ENCODE measurements at regions not wholly inside any gene's neighbourhood (a gene's known extent, or its start where the extent isn't known, plus 50 kb on each side); places are given as distances from the start of the nearest gene placed in this dataset.

DNA sequence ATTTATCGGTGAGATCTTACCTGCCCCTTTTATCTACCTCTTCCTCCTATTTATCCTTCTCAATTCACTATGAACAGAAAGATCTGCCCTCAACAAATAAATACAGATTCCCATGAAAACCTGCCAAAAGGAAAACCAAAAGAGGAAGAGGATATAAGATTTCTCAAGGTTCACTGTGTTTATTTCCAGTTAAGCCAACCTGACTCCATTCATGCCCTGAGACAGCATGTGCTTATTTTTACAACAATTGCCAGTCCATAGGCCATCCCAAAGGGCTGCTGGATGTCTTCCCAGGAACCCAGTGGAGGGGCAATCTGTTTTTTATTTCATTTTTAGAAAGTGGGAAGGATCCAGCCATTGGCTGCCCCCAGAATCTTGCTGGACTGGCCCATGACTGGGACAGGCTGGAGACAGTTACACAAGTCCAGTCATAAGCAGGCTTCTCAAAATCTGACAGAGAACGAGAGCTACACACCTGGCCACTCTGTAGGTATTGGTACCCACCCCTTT is 209.1 kb downstream of the IRS2 start:
- Mint-ChIP-seq H3K27me3 (peaks cover 1 to 2% of the 10 kb centered on the region in 2 donors), H3K27ac (no peak overlapping the region), H3K36me3 (no peaks in the 10 kb centered on the region), H3K4me1 (no peaks in the 10 kb centered on the region), H3K4me3 (no peak overlapping the region), H3K9me3 (peaks cover 0 to 1% (median 0%) of the 10 kb centered on the region in 8 donors)
- POLR2A ChIA-PET (ENCODE audit: partially characterized antibody) = no interaction called here
- intact Hi-C loops (cut with micrococcal nuclease) = no loop called here
- DNase-seq = no peak
- Histone ChIP-seq H3K4me1 (ENCODE audit: insufficient read depth, low read length) (no peaks in the 10 kb centered on the region), H3K27ac (ENCODE audit: low read depth, low read length) (no peak overlapping the region), H3K27me3 (ENCODE audit: insufficient read depth, low read length) (no peaks in the 10 kb centered on the region), H3K36me3 (ENCODE audit: insufficient read depth, low read length) (no peaks in the 10 kb centered on the region), H3K4me3 (ENCODE audit: low read length in 2 of 2) (no peak overlapping the region), H3K9me3 (ENCODE audit: control insufficient read depth in 1 of 2, low read length in 2 of 2) (no peaks in the 10 kb centered on the region)
- CTCF ChIA-PET (ENCODE audit: partially characterized antibody) = no interaction called here

DNA sequence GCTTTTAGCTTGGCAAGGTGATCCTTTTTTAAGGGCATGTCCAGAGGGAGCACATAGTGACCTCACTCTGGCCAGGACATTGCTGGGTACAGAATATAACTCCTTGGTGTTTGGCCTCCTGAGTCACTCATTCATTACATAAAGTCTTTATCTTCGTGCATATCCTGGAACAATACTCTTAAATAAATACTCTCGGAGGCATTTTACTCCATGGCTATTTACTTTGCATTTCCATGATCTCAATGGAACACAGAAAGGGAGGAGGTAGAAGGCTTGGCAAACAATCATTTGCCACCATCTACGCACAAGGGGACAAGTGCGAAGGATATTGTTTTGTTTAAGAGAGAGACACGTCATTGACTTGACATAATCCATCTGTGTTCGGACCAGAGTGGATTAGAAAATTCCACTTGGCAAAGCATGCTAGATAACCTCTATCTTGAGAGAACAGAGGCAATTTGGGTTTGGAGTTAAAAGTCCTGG is 210.0 kb downstream of the IRS2 start:
- peaks cover 1 to 2% of the 10 kb centered on the region in 2 donors for H3K27me3 Mint-ChIP-seq
- H3K9me3 Mint-ChIP-seq = peaks cover 0 to 1% (median 0%) of the 10 kb centered on the region in 8 donors
- peak overlapping the region in 1 of 7 donors; percentile 42 for H3K27ac Mint-ChIP-seq
- no peak for DNase-seq
- ChIA-PET POLR2A (ENCODE audit: partially characterized antibody) (no interaction called here), CTCF (ENCODE audit: partially characterized antibody) (no interaction called here)
- H3K9me3 ChIP-seq (ENCODE audit: control insufficient read depth in 1 of 2, low read length in 2 of 2) = no peaks in the 10 kb centered on the region
- intact Hi-C loops (cut with micrococcal nuclease) = no loop called here
- no peak overlapping the region for H3K4me3 ChIP-seq (ENCODE audit: low read length in 2 of 2)
- H3K27me3 ChIP-seq (ENCODE audit: insufficient read depth, low read length) = no peaks in the 10 kb centered on the region
- H3K4me1 Mint-ChIP-seq = peaks cover 0 to under 1% (median 0%) of the 10 kb centered on the region in 4 donors
- H3K4me1 ChIP-seq (ENCODE audit: insufficient read depth, low read length) = no peaks in the 10 kb centered on the region
- no peaks in the 10 kb centered on the region for H3K36me3 ChIP-seq (ENCODE audit: insufficient read depth, low read length)
- H3K36me3 Mint-ChIP-seq = no peaks in the 10 kb centered on the region
- no peak overlapping the region for H3K4me3 Mint-ChIP-seq
- no peak overlapping the region for H3K27ac ChIP-seq (ENCODE audit: low read depth, low read length)

DNA sequence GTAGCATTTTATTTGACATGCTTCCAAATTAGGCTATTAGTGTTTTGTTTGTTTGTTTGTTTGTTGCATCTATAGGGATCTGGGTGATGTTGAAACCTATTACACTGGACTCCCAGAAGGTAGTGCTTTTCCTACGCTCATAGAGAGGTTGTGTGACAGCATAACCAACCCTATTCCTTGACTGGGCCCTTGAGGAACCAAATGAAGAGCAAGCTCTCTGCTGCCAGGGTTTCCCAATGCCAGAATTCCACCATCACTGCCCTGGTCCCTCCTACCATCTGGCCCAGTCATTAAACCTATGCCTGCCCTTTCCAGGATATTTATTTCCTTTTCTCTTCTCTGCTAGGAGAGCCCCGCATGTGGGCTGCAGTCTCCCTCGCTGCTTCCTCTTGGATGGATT is 210.6 kb downstream of the IRS2 start:
- Histone ChIP-seq H3K27ac (ENCODE audit: low read depth, low read length) (no peak overlapping the region), H3K9me3 (ENCODE audit: control insufficient read depth in 1 of 2, low read length in 2 of 2) (no peaks in the 10 kb centered on the region), H3K4me1 (ENCODE audit: insufficient read depth, low read length) (peaks cover under 1% of the 10 kb centered on the region), H3K36me3 (ENCODE audit: insufficient read depth, low read length) (no peaks in the 10 kb centered on the region), H3K4me3 (ENCODE audit: low read length in 2 of 2) (no peak overlapping the region), H3K27me3 (ENCODE audit: insufficient read depth, low read length) (no peaks in the 10 kb centered on the region)
- DNase-seq = no peak
- Mint-ChIP-seq H3K4me3 (no peak overlapping the region), H3K27me3 (peaks cover 1 to 2% of the 10 kb centered on the region in 2 donors), H3K27ac (peak overlapping the region in 1 of 7 donors; percentile 42), H3K4me1 (peaks cover 2 to 6% (median 4%) of the 10 kb centered on the region in 4 donors), H3K9me3 (peaks cover 0 to 1% (median 0%) of the 10 kb centered on the region in 8 donors), H3K36me3 (no peaks in the 10 kb centered on the region)
- ChIA-PET POLR2A (ENCODE audit: partially characterized antibody) (no interaction called here), CTCF (ENCODE audit: partially characterized antibody) (no interaction called here)
- intact Hi-C loops (cut with micrococcal nuclease) = no loop called here

DNA sequence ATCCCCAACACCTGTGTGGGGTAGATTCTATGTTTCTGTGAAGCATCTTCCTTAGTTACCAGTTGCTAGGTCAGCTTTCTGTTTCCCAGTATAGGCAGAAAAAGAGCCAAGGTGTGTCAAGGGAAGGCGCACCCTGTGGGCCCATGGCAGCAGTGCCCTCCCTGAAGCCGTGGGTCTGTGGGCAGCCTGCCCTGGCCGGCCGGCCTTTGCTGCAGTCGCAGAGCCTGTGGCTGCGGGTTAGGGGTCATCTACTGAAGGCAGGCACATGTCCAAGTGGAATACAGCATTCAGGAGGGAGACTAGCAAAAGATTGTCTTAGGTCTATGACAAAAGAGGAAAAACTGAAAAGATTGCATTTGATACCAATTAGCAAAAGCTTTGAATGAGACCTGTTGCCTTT is 214.0 kb downstream of the IRS2 start:
- Histone ChIP-seq H3K9me3 (ENCODE audit: control insufficient read depth in 1 of 2, low read length in 2 of 2) (no peaks in the 10 kb centered on the region), H3K4me3 (ENCODE audit: low read length in 2 of 2) (no peak overlapping the region), H3K4me1 (ENCODE audit: insufficient read depth, low read length) (peaks cover 14% of the 10 kb centered on the region), H3K27ac (ENCODE audit: low read depth, low read length) (no peak overlapping the region), H3K27me3 (ENCODE audit: insufficient read depth, low read length) (no peaks in the 10 kb centered on the region), H3K36me3 (ENCODE audit: insufficient read depth, low read length) (no peaks in the 10 kb centered on the region)
- POLR2A ChIA-PET (ENCODE audit: partially characterized antibody) = interaction anchor here (0.6 kb wide), 1 partner anchor 565 kb away, joined by 3 read pairs; no protein-coding TSS in a partner anchor
- H3K36me3 Mint-ChIP-seq = no peaks in the 10 kb centered on the region
- CTCF ChIA-PET (ENCODE audit: partially characterized antibody) = no interaction called here
- intact Hi-C loops (cut with micrococcal nuclease) = no loop called here
- H3K27me3 Mint-ChIP-seq = no peaks in the 10 kb centered on the region
- H3K27ac Mint-ChIP-seq = no peak overlapping the region
- no peaks in the 10 kb centered on the region for H3K9me3 Mint-ChIP-seq
- H3K4me3 Mint-ChIP-seq = no peak overlapping the region
- peaks cover 10 to 18% (median 15%) of the 10 kb centered on the region in 4 donors for H3K4me1 Mint-ChIP-seq
- DNase-seq = no peak

DNA sequence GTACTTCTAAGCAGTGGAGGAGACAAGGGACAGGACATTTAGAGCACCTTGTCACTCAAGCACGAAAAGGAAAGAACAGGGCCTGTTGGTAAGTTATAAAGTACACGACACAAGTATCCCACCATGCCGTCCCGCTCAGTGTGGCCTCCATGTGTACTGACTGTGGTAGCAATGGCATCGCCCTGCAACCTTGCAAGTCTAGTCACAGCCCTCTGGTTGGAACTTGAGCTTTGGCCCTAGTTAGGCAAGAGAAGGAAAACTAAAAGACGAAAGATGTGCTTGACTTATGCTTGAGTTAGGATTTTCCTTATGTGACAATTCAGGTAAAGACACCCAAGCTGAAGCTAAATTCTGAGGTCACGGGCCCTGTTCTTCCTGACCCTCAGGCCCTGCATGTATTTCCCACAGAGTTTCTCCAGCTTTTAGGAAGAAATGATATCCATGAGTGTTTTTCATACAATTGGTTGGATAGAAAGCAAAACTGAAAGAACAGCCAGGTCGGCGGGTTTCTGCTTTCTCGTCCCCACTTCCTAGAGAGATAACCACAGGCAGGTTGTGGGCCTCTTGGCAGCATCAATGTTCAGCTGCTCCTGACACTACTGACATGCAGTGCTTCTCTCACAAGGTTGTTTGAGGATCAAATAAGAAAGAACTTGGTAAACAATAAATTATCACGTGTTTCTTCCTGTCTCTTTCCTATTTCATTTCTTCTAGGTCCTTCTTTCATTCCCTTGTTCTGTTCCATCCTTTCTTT is 216.2 kb downstream of the IRS2 start:
- Mint-ChIP-seq H3K27ac (peak overlapping the region; percentile 19 to 92 (median 80)), H3K36me3 (no peaks in the 10 kb centered on the region), H3K27me3 (no peaks in the 10 kb centered on the region), H3K4me3 (peak overlapping the region; percentile 15 to 83 (median 64)), H3K4me1 (peaks cover 10 to 18% (median 15%) of the 10 kb centered on the region in 4 donors), H3K9me3 (no peaks in the 10 kb centered on the region)
- Histone ChIP-seq H3K27me3 (ENCODE audit: insufficient read depth, low read length) (no peaks in the 10 kb centered on the region), H3K36me3 (ENCODE audit: insufficient read depth, low read length) (no peaks in the 10 kb centered on the region), H3K4me1 (ENCODE audit: insufficient read depth, low read length) (peaks cover 14% of the 10 kb centered on the region), H3K4me3 (ENCODE audit: low read length in 2 of 2) (peak overlapping the region in 1 of 2 donors; percentile 22), H3K9me3 (ENCODE audit: control insufficient read depth in 1 of 2, low read length in 2 of 2) (no peaks in the 10 kb centered on the region), H3K27ac (ENCODE audit: low read depth, low read length) (no peak overlapping the region)
- ChIA-PET POLR2A (ENCODE audit: partially characterized antibody) (interaction anchor here (0.8 to 1.6 kb wide), 2 partner anchors 9 to 209 kb away, joined by 3 to 4 read pairs; no protein-coding TSS in a partner anchor), CTCF (ENCODE audit: partially characterized antibody) (interaction anchor here (1.2 to 1.7 kb wide), 2 partner anchors 215 to 220 kb away, joined by 3 to 8 read pairs; no protein-coding TSS in a partner anchor)
- intact Hi-C loops (cut with micrococcal nuclease) = no loop called here
- peak; percentile 43 to 54 (median 48) for DNase-seq

DNA sequence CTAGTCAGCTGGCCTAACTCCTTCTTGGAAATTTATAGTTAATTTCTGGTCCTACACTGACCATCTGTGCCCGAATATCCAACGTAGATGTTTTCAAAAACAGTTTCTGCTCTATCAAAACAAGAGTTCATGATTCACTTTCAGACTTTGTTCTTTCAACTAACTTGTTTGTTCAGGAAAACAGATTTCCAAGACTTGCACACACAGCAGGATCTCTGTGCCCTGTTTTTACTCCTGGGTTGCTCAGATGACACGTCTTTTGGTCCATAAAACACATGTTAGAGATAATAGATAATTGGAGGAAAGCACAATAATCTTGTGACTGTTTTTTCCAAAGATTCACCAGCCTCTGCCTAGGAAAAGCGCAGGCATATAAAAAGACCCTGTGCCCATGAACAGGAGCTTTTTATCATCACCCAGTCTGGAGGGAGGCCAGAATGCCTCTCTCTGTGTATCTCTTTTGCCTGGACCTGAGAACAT is 218.0 kb downstream of the IRS2 start:
- Mint-ChIP-seq H3K4me1 (peaks cover 10 to 18% (median 15%) of the 10 kb centered on the region in 4 donors), H3K27me3 (no peaks in the 10 kb centered on the region), H3K36me3 (no peaks in the 10 kb centered on the region), H3K27ac (peak overlapping the region in 1 of 7 donors; percentile 47), H3K4me3 (no peak overlapping the region), H3K9me3 (no peaks in the 10 kb centered on the region)
- CTCF ChIA-PET (ENCODE audit: partially characterized antibody) = no interaction called here
- intact Hi-C loops (cut with micrococcal nuclease) = no loop called here
- no peaks in the 10 kb centered on the region for H3K27me3 ChIP-seq (ENCODE audit: insufficient read depth, low read length)
- peaks cover 14% of the 10 kb centered on the region for H3K4me1 ChIP-seq (ENCODE audit: insufficient read depth, low read length)
- no peak overlapping the region for H3K27ac ChIP-seq (ENCODE audit: low read depth, low read length)
- no peaks in the 10 kb centered on the region for H3K36me3 ChIP-seq (ENCODE audit: insufficient read depth, low read length)
- no peaks in the 10 kb centered on the region for H3K9me3 ChIP-seq (ENCODE audit: control insufficient read depth in 1 of 2, low read length in 2 of 2)
- no peak overlapping the region for H3K4me3 ChIP-seq (ENCODE audit: low read length in 2 of 2)
- DNase-seq = no peak
- POLR2A ChIA-PET (ENCODE audit: partially characterized antibody) = no interaction called here

DNA sequence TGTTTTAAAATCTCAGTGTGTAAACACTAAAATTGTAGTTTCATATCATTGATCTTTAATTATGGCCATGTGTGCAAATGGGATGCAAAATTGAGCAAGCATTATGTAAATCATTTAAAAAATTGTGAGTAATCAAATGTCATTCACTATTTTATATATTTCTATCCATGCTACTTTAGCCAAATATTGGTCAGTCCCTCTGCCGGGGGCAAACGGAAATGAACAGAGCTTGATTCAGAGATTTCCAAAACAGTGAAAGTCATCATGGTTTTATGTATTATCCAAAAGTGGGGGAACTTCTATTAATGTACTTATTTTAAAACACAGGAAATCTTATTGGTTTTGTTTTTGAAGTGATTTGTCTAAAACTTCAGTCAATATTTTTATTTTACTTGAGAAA is 219.1 kb downstream of the IRS2 start:
- peaks cover 10 to 18% (median 15%) of the 10 kb centered on the region in 4 donors for H3K4me1 Mint-ChIP-seq
- H3K9me3 Mint-ChIP-seq = no peaks in the 10 kb centered on the region
- no peak overlapping the region for H3K4me3 Mint-ChIP-seq
- H3K9me3 ChIP-seq (ENCODE audit: control insufficient read depth in 1 of 2, low read length in 2 of 2) = no peaks in the 10 kb centered on the region
- H3K27me3 ChIP-seq (ENCODE audit: insufficient read depth, low read length) = no peaks in the 10 kb centered on the region
- no peaks in the 10 kb centered on the region for H3K27me3 Mint-ChIP-seq
- CTCF ChIA-PET (ENCODE audit: partially characterized antibody) = no interaction called here
- H3K27ac ChIP-seq (ENCODE audit: low read depth, low read length) = no peak overlapping the region
- H3K36me3 ChIP-seq (ENCODE audit: insufficient read depth, low read length) = no peaks in the 10 kb centered on the region
- no peak overlapping the region for H3K4me3 ChIP-seq (ENCODE audit: low read length in 2 of 2)
- H3K27ac Mint-ChIP-seq = no peak overlapping the region
- H3K4me1 ChIP-seq (ENCODE audit: insufficient read depth, low read length) = peaks cover 14% of the 10 kb centered on the region
- intact Hi-C loops (cut with micrococcal nuclease) = no loop called here
- H3K36me3 Mint-ChIP-seq = no peaks in the 10 kb centered on the region
- POLR2A ChIA-PET (ENCODE audit: partially characterized antibody) = no interaction called here
- no peak for DNase-seq

Measured in CD4-positive, alpha-beta memory T cell (primary cell).